HCT116 (cell line): ENCODE measurements at regions not wholly inside any gene's neighbourhood (a gene's known extent, or its start where the extent isn't known, plus 50 kb on each side); places are given as distances from the start of the nearest gene placed in this dataset.
"Not testable (repeated sequence)": the region's sequence is repeated elsewhere in the genome, so short reads cannot be mapped to it uniquely, and the experiment has no call there.

Experiments
- ATAC-seq: fragments of 200-7000 bp; cut with Tn5 transposase; 2 replicates; pipeline ENCODE4 v1.9.1; 2020; ENCODE audit warnings: mild to moderate bottlenecking, moderate library complexity
- BruUV-seq: library from RNA; stranded (reverse); fragments of 400-500 nt; replicated peaks from 2 replicates; lab custom pipeline; 2021; lab: Mats Ljungman, UMichigan
- CTCF ChIA-PET: fragments of 300-600 bp; sonication (Branson Sonifier 250); formaldehyde crosslinking; loops from one replicate; lab custom pipeline; 2021; ENCODE audit warnings: antibody characterized with exemption; lab: Charles Lee
- POLR2A ChIA-PET: fragments of 300-600, 350-600 bp; sonication (Branson Sonifier 250); formaldehyde crosslinking; loops from one replicate; lab custom pipeline; 2021; ENCODE audit warnings: antibody characterized with exemption; lab: Charles Lee
- RAD21 ChIA-PET, 2 experiments: fragments of 300-600 bp; sonication (Branson Sonifier 250); formaldehyde crosslinking; loops; one replicate each; lab custom pipeline; 2023; ENCODE audit warnings: low total read pairs in 2 of 2; ENCODE audit not compliant: uncharacterized antibody in 2 of 2, unreplicated experiment in 2 of 2, low non-redundant PET in 1 of 2; lab: Charles Lee
- DNase-seq: peaks from one replicate; pipeline ENCODE4 v3.0.0-alpha.2; 2010; ENCODE audit warnings: low read depth, low spot score
- H2AFZ ChIP-seq: fragments of 200-600 bp; shearing (Covaris generic), sonication (generic); 2 replicates; pipeline ENCODE4 v1.6.1; 2017; ENCODE audit warnings: low read depth, mixed run types, mixed read lengths, antibody characterized with exemption, low read length; ENCODE audit not compliant: poor library complexity, severe bottlenecking
- H3K27ac ChIP-seq: 2 replicates; pipeline ENCODE4 v1.5.1; 2012; ENCODE audit warnings: low read depth, low read length
- H3K27me3 ChIP-seq: fragments of 200-600 bp; sonication (generic); 2 replicates; pipeline ENCODE4 v1.6.1; 2016; ENCODE audit warnings: mixed run types, low read length, mixed read lengths; ENCODE audit not compliant: insufficient read depth
- H3K36me3 ChIP-seq, 2 experiments: fragments of 200-500 bp in 1 of 2; fragments of 200-600 bp in 1 of 2; sonication (Bioruptor generic) in 1 of 2; sonication (generic) in 1 of 2; 2 replicates each; pipeline versions ENCODE4 v1.5.1 to v1.6.1; 2014 to 2016; ENCODE audit warnings: low read length in 2 of 2, inconsistent platforms in 1 of 2, mixed read lengths in 1 of 2, mixed run types in 1 of 2; ENCODE audit not compliant: insufficient read depth in 2 of 2, control insufficient read depth in 1 of 2
- H3K4me1 ChIP-seq, 2 experiments: fragments of 200-600 bp in 1 of 2; sonication (generic) in 1 of 2; 2 replicates each; pipeline versions ENCODE4 v1.5.1 to v1.6.1; 2012 to 2017; ENCODE audit warnings: low read length in 2 of 2, inconsistent platforms in 1 of 2, mild to moderate bottlenecking in 1 of 2, mixed read lengths in 1 of 2, mixed run types in 1 of 2, moderate library complexity in 1 of 2; ENCODE audit not compliant: insufficient read depth in 2 of 2, control insufficient read depth in 1 of 2
- H3K4me2 ChIP-seq: fragments of 200-600 bp; sonication (generic); 2 replicates; pipeline ENCODE4 v1.6.1; 2017; ENCODE audit warnings: mixed run types, low read length, mixed read lengths
- H3K4me3 ChIP-seq, 2 experiments: fragments of 200-600 bp in 1 of 2; sonication (generic) in 1 of 2; replicated peaks in 1 of 2; 2 replicates each; pipeline ENCODE4 v1.5.1; 2011 to 2016; ENCODE audit warnings: low read length in 2 of 2, control low read depth in 1 of 2, low read depth in 1 of 2, mild to moderate bottlenecking in 1 of 2, mixed read lengths in 1 of 2, mixed run types in 1 of 2
- H3K79me2 ChIP-seq: fragments of 200-600 bp; sonication (generic); 2 replicates; pipeline ENCODE4 v1.6.1; 2017; ENCODE audit warnings: mild to moderate bottlenecking, mixed run types, low read length, moderate library complexity, mixed read lengths; ENCODE audit not compliant: insufficient read depth
- H3K9ac ChIP-seq: fragments of 200-600 bp; sonication (generic); 2 replicates; pipeline ENCODE4 v1.6.1; 2016; ENCODE audit warnings: low read length, mixed read lengths
- H3K9me2 ChIP-seq: fragments of 200-600 bp; sonication (generic), shearing (Covaris generic); 2 replicates; pipeline ENCODE4 v1.6.1; 2017; ENCODE audit warnings: mixed run types, mild to moderate bottlenecking, moderate library complexity; ENCODE audit not compliant: insufficient read depth
- H3K9me3 ChIP-seq, 2 experiments: fragments of 200-500 bp in 1 of 2; fragments of 200-600 bp in 1 of 2; sonication (Bioruptor generic) in 1 of 2; sonication (generic) in 1 of 2; 2 replicates each; pipeline ENCODE4 v1.6.1; 2014 to 2017; ENCODE audit warnings: low read length in 2 of 2, mixed read lengths in 2 of 2, inconsistent platforms in 1 of 2, low read depth in 1 of 2, mild to moderate bottlenecking in 1 of 2, mixed run types in 1 of 2, moderate library complexity in 1 of 2; ENCODE audit not compliant: control insufficient read depth in 1 of 2, insufficient read depth in 1 of 2
- H4K20me1 ChIP-seq: fragments of 200-600 bp; sonication (generic), shearing (Covaris generic); 2 replicates; pipeline ENCODE4 v1.6.1; 2017; ENCODE audit warnings: mixed run types, mild to moderate bottlenecking, moderate library complexity; ENCODE audit not compliant: insufficient read depth
- CBX3 ChIP-seq: IDR thresholded peaks from 2 replicates; pipeline ENCODE4 v1.6.1; 2012; ENCODE audit warnings: low read depth
- EZH2 ChIP-seq: fragments of 200-600 bp; sonication (generic); IDR thresholded peaks from 2 replicates; pipeline ENCODE4 v1.6.1; 2017; ENCODE audit warnings: antibody characterized with exemption, mixed run types
- FOSL1 ChIP-seq: IDR thresholded peaks from 2 replicates; pipeline ENCODE4 v1.6.1; 2012; ENCODE audit warnings: low read depth
- JUND ChIP-seq: IDR thresholded peaks from 2 replicates; pipeline ENCODE4 v1.6.1; 2012
- MAX ChIP-seq: IDR thresholded peaks from 2 replicates; pipeline ENCODE4 v1.6.1; 2012
- POLR2A ChIP-seq: IDR thresholded peaks from 2 replicates; pipeline ENCODE4 v1.7.0; 2011; ENCODE audit warnings: borderline replicate concordance; ENCODE audit not compliant: insufficient read depth, insufficient read length; ENCODE audit errors: extremely low read depth
- POLR2AphosphoS5 ChIP-seq: IDR thresholded peaks from 2 replicates; pipeline ENCODE4 v1.6.1; 2011; ENCODE audit warnings: mild to moderate bottlenecking, low read depth, low read length, moderate library complexity
- SP1 ChIP-seq: IDR thresholded peaks from 2 replicates; pipeline ENCODE4 v1.6.1; 2012; ENCODE audit warnings: low read depth
- SRF ChIP-seq: IDR thresholded peaks from 2 replicates; pipeline ENCODE4 v1.6.1; 2012; ENCODE audit warnings: low read depth
- TCF7L2 ChIP-seq: IDR thresholded peaks from 2 replicates; pipeline ENCODE4 v1.7.0; 2011; ENCODE audit warnings: borderline replicate concordance, inconsistent platforms; ENCODE audit not compliant: insufficient read depth, insufficient read length; ENCODE audit errors: extremely low read depth
- YY1 ChIP-seq: IDR thresholded peaks from 2 replicates; pipeline ENCODE4 v1.6.1; 2011; ENCODE audit warnings: low read length, low read depth, moderate library complexity, mild to moderate bottlenecking; ENCODE audit not compliant: insufficient replicate concordance; ENCODE audit errors: extremely low read depth
- intact Hi-C: fragments of 100-400 bp; cut with micrococcal nuclease; formaldehyde crosslinking; loops from 2 replicates; pipeline ENCODE4 v1.10.0; 2022

DNA sequence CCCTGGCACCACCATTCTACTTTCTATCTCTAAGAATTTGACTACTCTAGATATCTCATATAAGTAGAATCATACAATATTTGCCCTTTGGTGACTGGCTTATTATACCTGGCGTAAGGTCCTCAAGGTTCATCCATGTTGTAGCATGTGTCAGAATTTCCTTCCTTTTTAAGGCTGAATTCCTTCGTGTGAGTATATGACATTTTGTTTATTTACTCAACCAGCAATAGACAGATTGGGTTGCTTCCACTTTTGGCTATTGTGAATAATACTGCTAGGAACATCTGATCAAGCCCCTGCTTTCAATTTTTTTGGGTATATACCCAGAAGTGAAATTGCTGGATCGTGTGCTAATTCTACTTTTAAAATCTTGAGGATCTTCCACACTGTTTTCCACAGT is 232.8 kb upstream of the MCHR2 start:
- H3K4me3 ChIP-seq, result no peak overlapping the region
- H3K4me1 ChIP-seq, result peaks cover 3 to 22% of the 10 kb centered on the region in 2 experiments; a peak in 3 of 4 replicates
- no peaks in the 10 kb centered on the region for H3K9me2 ChIP-seq
- DNase-seq, result no peak
- H3K36me3 ChIP-seq, result no peaks in the 10 kb centered on the region
- no peaks in the 10 kb centered on the region for H3K9me3 ChIP-seq
- TF ChIP-seq CBX3 (no peak), JUND (no peak), SRF (no peak)
- H2AFZ ChIP-seq, result peak overlapping the region; percentile 63
- no peaks in the 10 kb centered on the region for H4K20me1 ChIP-seq
- ChIA-PET CTCF (no interaction called here), RAD21 (no interaction called here), POLR2A (no interaction called here)
- H3K79me2 ChIP-seq, result no peaks in the 10 kb centered on the region
- no TSS peak for BruUV-seq
- no peaks in the 10 kb centered on the region for H3K27me3 ChIP-seq
- H3K4me2 ChIP-seq, result no peak overlapping the region
- H3K9ac ChIP-seq, result no peak overlapping the region
- intact Hi-C loops, result no loop called here
- no peak overlapping the region for H3K27ac ChIP-seq
- no peak for ATAC-seq

GRCh38 chr6:100223952-100224351 is 229.9 kb upstream of the MCHR2 start:
- POLR2A ChIA-PET, H3K79me2 ChIP-seq, H3K27me3 ChIP-seq, RAD21 ChIA-PET, H3K36me3 ChIP-seq, DNase-seq, H3K9me2 ChIP-seq, intact Hi-C loops, H3K9me3 ChIP-seq, H3K4me1 ChIP-seq, H3K4me2 ChIP-seq, H3K27ac ChIP-seq, BruUV-seq, CTCF ChIA-PET, H3K4me3 ChIP-seq, H3K9ac ChIP-seq, H2AFZ ChIP-seq, ATAC-seq, H4K20me1 ChIP-seq: not testable (repeated sequence)

DNA sequence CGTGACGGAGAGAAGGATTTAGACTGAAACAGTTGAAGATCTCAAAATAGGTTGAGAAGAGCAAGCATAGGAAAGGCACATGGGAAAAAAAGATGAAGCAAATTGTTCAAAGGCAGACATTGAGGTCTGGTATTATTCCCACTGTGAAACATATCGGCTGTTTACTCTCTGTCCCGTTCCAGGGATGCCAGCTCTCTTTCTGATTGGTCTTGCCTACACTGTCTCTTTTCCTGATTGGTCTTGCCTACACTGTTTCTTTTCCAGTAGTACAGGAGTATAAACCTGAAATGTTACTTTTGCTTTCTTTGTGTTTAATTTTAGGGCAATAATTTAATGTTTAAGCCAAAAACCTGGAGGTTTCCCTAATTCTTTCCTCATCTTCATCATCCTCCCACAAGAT is 226.5 kb upstream of the MCHR2 start:
- no TSS peak for BruUV-seq
- Histone ChIP-seq H3K79me2 (no peaks in the 10 kb centered on the region), H3K9me3 (no peaks in the 10 kb centered on the region), H3K9ac (no peak overlapping the region), H3K27ac (no peak overlapping the region), H3K36me3 (no peaks in the 10 kb centered on the region), H3K4me3 (no peak overlapping the region), H3K27me3 (no peaks in the 10 kb centered on the region), H4K20me1 (no peaks in the 10 kb centered on the region), H3K4me1 (no peaks in the 10 kb centered on the region), H3K4me2 (no peak overlapping the region), H3K9me2 (no peaks in the 10 kb centered on the region), H2AFZ (peak overlapping the region; percentile 7)
- intact Hi-C loops, result no loop called here
- DNase-seq, result no peak
- no peak for TF ChIP-seq SP1
- no peak for TF ChIP-seq FOSL1
- no peak for TF ChIP-seq POLR2AphosphoS5
- TF ChIP-seq POLR2A, result no peak
- no peak for TF ChIP-seq YY1
- no peak for TF ChIP-seq CBX3
- no peak for TF ChIP-seq JUND
- no peak for TF ChIP-seq EZH2
- no peak for TF ChIP-seq TCF7L2
- TF ChIP-seq MAX, result no peak
- POLR2A ChIA-PET, result no interaction called here
- RAD21 ChIA-PET, result no interaction called here
- CTCF ChIA-PET, result no interaction called here
- 0 out of 2 replicates have a peak, but pooled peaks have one; percentile 36 for ATAC-seq
